Pancreas (tissue), 10 donors: ENCODE measurements at regions not wholly inside any gene's neighbourhood (a gene's known extent, or its start where the extent isn't known, plus 50 kb on each side); places are given as distances from the start of the nearest gene placed in this dataset.

Experiments used
- ATAC-seq, 4 donors: fragments of 200-7000 bp; cut with Tn5 transposase; one replicate each; pipeline versions ENCODE4 v1.8.0 to v1.9.1; 2020; ENCODE audit warnings: mild to moderate bottlenecking in 4 of 4, moderate library complexity in 4 of 4
- DNase-seq, 6 donors: peaks; one replicate each; pipeline ENCODE4 v3.0.0-alpha.2; 2020
- FAIRE-seq: peaks from 2 replicates; lab custom pipeline; 2012; peaks lifted over from hg19 to GRCh38; lab: Jason Lieb, UNC
- H3K27ac ChIP-seq, 4 donors: fragments of 200-600 bp; sonication (generic); 1 replicate in 3 of 4; 2 replicates in 1 of 4; pipeline versions ENCODE4 v1.5.0 to v1.8.0; 2020
- H3K27me3 ChIP-seq, 4 donors: fragments of 200-600 bp; one replicate each; pipeline ENCODE4 v1.8.0; 2021
- H3K36me3 ChIP-seq, 3 donors: fragments of 200-600 bp; sonication (generic) in 1 of 3; one replicate each; pipeline versions ENCODE4 v1.5.0 to v1.8.0; 2020 to 2021
- H3K4me1 ChIP-seq, 3 donors: fragments of 200-600 bp; one replicate each; pipeline ENCODE4 v1.8.0; 2021
- H3K4me3 ChIP-seq, 4 donors: fragments of 200-600 bp; sonication (generic) in 2 of 4; one replicate each; pipeline versions ENCODE4 v1.5.0 to v1.8.0; 2020 to 2021
- H3K9me3 ChIP-seq, 4 donors: fragments of 200-600 bp; one replicate each; pipeline ENCODE4 v1.8.0; 2021
- WGBS, 2 donors: extraction: QIAGEN DNeasy Blood & Tissue Kit; methylation state at CpG; one replicate each; pipeline ENCODE4 v1.1.7; 2013; 5-methylcytosine and 5-hydroxymethylcytosine counted together
- intact Hi-C, 3 donors: fragments of 100-400 bp; cut with DNase I; formaldehyde crosslinking; loops; one replicate each; pipeline versions ENCODE4 v1.11.1 to v1.14.2; 2022
- TF ChIP-seq, protein P1 (sequence below), 4 donors: fragments of 200-600 bp; sonication (generic) in 3 of 4; IDR thresholded peaks; one replicate each; pipeline versions ENCODE4 v1.5.0 to v1.8.0; 2021; ENCODE audit warnings: antibody characterized with exemption in 4 of 4
- donor health status: healthy with polysubstance abuse.
- donor health status: DM: no; HTN: no; CAD: no; lungs with moderate emphysema.
- donor health status: DM: no; HTN: no; CAD: no.
- donor health status: control.
- donor health status: control.
- donor health status: Bipolar disorder and iron deficiency.
- donor health status: DM: yes; HTN: yes; CAD: no.
- donor health status: DM: no; HTN: no; CAD: no.
- donor health status: DM: no; HTN: no; CAD: no.
- donor health status: DM: yes; HTN: yes; CAD: no.

DNA sequence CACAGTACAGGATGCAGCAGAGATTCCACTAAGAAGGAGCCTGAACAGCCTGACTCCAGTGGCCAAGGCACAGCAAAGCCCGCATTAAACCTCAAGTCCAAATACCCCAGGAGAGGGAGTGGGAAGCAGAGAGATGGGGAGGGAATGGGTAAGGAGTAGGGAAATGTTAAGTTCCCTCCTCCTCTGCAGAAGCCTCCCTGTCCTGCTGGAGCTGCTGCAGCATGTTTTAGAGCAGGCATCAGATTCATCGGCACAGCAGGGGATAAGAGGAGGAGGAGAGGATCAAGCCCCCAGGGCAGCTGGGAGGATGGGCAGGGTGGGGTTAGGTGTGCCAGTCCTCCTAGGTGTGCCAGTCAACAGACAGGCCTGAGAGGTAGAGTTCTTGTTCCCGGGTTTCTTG is 709.7 kb downstream of the PTPRU start:
- Histone ChIP-seq H3K36me3 (no peaks in the 10 kb centered on the region), H3K27ac (no peak overlapping the region), H3K4me1 (no peaks in the 10 kb centered on the region), H3K4me3 (no peak overlapping the region), H3K27me3 (no peaks in the 10 kb centered on the region), H3K9me3 (no peaks in the 10 kb centered on the region)
- intact Hi-C loops = no loop called here
- WGBS, 2 donors = 38 to 56% methylated on average over 3 of the region's 3 CpGs
- no peak for FAIRE-seq
- DNase-seq = no peak
- TF ChIP-seq, protein P1, sequence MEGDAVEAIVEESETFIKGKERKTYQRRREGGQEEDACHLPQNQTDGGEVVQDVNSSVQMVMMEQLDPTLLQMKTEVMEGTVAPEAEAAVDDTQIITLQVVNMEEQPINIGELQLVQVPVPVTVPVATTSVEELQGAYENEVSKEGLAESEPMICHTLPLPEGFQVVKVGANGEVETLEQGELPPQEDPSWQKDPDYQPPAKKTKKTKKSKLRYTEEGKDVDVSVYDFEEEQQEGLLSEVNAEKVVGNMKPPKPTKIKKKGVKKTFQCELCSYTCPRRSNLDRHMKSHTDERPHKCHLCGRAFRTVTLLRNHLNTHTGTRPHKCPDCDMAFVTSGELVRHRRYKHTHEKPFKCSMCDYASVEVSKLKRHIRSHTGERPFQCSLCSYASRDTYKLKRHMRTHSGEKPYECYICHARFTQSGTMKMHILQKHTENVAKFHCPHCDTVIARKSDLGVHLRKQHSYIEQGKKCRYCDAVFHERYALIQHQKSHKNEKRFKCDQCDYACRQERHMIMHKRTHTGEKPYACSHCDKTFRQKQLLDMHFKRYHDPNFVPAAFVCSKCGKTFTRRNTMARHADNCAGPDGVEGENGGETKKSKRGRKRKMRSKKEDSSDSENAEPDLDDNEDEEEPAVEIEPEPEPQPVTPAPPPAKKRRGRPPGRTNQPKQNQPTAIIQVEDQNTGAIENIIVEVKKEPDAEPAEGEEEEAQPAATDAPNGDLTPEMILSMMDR (IDR thresholded peaks at IDR 0.05) = no peak
- ATAC-seq = no peak

DNA sequence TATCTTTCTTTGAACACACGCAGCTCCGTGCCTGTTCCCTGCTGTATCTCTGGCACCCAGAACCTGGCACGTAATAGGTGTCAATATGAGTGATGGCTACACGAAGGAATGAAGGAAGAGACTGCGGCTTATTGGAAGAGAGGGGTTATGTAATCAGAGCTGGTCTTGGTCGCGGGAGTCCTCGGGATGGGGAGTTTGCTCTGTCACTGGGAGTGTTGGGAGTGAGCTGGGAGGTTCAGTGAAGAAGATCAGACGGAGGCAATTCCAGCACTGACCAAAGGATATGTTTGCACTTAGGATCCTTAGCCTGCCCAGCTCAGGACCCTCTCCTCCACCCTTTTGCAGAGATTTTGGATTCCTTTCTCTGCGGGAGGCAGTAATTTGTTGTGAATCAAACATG is 709.1 kb downstream of the PTPRU start:
- FAIRE-seq (no peak), DNase-seq (no peak), ATAC-seq (peak in 3 of 4 donors; percentile 19 to 37 (median 24))
- no peaks in the 10 kb centered on the region for H3K36me3 ChIP-seq
- H3K4me1 ChIP-seq = no peaks in the 10 kb centered on the region
- TF ChIP-seq, protein P1 (IDR thresholded peaks at IDR 0.05) = no peak
- intact Hi-C loops = no loop called here
- no peak overlapping the region for H3K27ac ChIP-seq
- no peaks in the 10 kb centered on the region for H3K27me3 ChIP-seq
- H3K9me3 ChIP-seq = no peaks in the 10 kb centered on the region
- H3K4me3 ChIP-seq = no peak overlapping the region
- WGBS, 2 donors = 10 to 12% methylated on average over 10 of the region's 10 CpGs

DNA sequence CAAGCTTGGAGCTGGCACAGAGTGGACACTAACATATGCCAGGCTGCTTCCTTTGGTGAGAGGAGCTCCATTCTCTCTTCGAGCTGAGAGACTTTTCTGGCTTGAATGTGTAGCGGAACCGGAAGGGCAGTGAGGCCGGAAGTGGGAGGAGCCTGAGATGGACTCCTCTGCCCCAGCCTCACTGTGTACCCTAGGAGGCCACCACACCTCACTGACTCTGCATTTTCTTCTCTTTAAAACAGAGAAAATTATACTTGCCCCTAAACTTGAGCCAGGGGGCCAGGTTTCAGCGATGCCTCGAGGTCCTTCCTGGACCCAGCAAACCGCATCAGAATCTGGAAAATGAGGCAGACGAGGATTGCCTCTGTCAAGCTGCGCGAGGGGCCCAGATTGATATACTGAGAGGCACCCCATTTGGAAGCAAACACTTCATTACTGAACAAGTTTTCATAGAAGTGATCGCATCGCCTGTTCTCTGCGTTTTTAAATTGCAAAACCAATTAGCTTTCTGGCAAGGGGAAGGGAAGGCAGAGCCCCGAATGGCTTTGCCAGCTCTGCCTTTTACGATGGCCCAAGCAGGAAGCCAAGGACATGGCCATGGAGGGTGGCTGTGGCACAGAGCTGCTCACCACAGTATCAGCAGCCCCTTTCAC is 708.1 kb downstream of the PTPRU start:
- no peaks in the 10 kb centered on the region for H3K4me1 ChIP-seq
- ATAC-seq = no peak
- DNase-seq = no peak
- H3K27ac ChIP-seq = no peak overlapping the region
- no peak overlapping the region for H3K4me3 ChIP-seq
- no peaks in the 10 kb centered on the region for H3K36me3 ChIP-seq
- FAIRE-seq = no peak
- intact Hi-C loops = no loop called here
- no peaks in the 10 kb centered on the region for H3K27me3 ChIP-seq
- H3K9me3 ChIP-seq = no peaks in the 10 kb centered on the region
- TF ChIP-seq, protein P1 (IDR thresholded peaks at IDR 0.05) = no peak
- WGBS, 2 donors = 55 to 60% methylated on average over 15 of the region's 15 CpGs

DNA sequence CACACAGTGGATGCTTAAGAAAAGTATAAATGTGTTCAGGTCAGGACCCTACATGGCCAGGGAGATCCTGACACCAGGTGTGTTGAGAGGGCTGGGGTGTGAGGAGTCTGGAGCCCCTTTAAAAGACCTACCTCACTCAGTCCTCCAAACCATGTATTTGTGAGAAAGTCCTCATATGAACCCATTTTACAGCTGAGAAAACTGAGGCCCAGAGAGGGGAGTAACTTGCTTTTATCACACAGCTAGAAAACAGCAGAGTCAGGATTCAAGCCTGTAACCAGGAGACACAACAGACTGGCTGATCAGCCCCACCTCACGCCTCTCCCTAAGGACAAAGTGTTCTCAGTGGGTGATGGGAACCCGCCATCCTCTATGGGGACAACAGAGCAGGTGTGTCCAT is 706.7 kb downstream of the PTPRU start:
- Histone ChIP-seq H3K36me3 (no peaks in the 10 kb centered on the region), H3K4me3 (no peak overlapping the region), H3K9me3 (no peaks in the 10 kb centered on the region), H3K27ac (no peak overlapping the region), H3K4me1 (no peaks in the 10 kb centered on the region), H3K27me3 (no peaks in the 10 kb centered on the region)
- intact Hi-C loops = no loop called here
- TF ChIP-seq, protein P1 (IDR thresholded peaks at IDR 0.05) = no peak
- ATAC-seq (no peak), DNase-seq (no peak), FAIRE-seq (no peak)
- 95 to 96% methylated on average over 2 of the region's 2 CpGs for WGBS, 2 donors

DNA sequence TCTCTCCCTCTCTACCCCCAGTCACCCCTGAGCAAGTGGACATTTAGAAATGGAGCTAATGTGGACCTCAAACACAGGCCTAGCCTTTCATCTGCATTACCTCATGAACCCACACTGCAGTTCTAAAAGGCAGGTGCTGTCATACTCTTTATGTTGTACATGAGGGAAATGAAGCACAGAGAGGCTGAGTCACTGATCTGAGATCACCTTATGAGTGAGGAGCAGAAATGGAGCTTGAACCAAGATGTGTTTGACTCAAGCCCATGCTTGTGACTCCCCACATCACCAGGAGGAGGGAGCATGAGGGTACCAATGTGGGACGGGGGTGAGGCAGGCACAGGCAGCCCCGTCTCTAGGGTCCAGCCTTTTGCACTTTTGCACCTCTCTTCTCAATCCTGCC is 702.8 kb downstream of the PTPRU start:
- H3K36me3 ChIP-seq = no peaks in the 10 kb centered on the region
- TF ChIP-seq, protein P1 (IDR thresholded peaks at IDR 0.05) = no peak
- FAIRE-seq (no peak), ATAC-seq (no peak), DNase-seq (no peak)
- no peaks in the 10 kb centered on the region for H3K9me3 ChIP-seq
- H3K27ac ChIP-seq = no peak overlapping the region
- no peaks in the 10 kb centered on the region for H3K27me3 ChIP-seq
- H3K4me1 ChIP-seq = no peaks in the 10 kb centered on the region
- 64 to 73% methylated on average over 2 of the region's 2 CpGs for WGBS, 2 donors
- no peak overlapping the region for H3K4me3 ChIP-seq
- intact Hi-C loops = no loop called here
